HG02623 (cell line): ENCODE measurements at regions not wholly inside any gene's neighbourhood (a gene's known extent, or its start where the extent isn't known, plus 50 kb on each side); places are given as distances from the start of the nearest gene placed in this dataset.

Source experiments
- ATAC-seq: cut with Tn5 transposase; IDR thresholded peaks from one replicate; pipeline ENCODE4 v1.9.1; 2021; ENCODE audit warnings: moderate library complexity; ENCODE audit not compliant: unreplicated experiment

DNA sequence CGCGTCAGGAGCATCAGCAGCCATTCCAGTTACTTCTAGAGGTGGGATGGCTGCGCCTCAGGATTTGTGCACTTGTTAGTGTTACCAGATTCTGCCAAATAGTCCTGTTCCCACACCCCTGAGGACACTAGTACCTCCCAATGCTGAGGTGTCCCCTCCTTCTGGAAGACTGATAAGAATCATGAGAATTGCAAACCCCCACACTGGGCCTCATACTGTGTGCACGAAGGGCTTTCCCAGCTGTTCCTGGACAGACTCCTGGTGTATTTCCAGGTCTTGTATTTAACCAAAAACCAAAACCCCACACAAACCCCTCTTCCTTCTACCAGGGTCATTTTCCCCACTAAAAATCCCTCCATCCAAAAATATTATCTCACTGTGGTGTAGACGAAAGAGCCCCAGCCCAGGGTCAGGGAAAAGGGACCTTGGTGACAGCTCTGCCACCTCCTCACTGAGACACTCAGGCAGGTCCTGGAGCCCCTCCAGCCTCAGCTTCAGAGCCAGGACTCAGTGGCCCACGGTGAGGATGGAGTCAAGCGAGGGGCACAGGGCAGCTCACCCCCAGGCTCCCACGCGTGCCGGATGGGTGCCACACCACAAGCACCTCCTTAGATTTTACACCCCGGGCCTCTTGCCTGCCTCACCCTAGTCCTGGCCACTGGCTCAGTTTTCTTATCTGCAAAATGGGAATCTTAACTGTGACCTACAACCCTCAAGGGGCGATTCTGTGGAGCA lies 131.4 kb upstream of the RUNX3 start:
- no peak for ATAC-seq

DNA sequence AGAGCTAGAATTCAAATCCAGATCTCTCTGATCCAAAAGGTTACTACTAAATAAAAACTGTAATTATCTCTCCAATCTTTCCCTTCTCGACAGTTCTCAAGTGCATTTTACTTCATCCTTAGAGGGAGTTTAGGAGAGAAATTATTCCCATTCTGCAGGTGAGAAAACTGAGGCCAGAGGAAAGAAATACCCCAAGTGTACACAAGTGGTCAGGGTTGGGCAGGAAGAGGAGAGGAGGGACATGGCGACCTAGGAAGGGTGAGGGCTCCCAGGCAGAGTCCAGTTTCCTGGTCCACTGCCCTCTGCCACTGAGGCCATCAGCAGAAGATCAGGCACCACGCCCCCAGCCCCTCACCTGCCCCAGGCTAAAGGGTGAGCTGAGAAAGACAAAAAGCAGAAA lies 127.1 kb upstream of the RUNX3 start:
- ATAC-seq, result no peak

DNA sequence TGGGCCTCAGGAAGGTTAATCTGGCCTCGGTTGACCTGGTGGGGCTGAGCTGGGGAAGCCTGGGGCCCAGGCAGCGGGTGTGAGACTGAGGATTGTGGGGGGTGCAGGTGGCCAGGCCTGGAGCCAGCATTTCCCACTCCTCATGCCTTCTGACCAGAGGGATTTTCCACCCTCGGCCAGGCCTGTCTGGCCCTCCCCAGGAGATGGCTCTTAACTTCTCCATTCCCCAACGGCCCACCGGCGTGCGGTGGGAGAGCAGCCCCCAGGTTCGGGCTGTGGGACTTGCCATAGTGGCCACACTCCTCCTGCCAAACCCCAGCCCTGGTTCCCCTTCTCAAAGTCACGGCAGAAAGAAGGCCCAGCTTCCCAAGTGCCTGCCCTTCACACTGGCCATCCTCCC lies 126.5 kb upstream of the RUNX3 start:
- ATAC-seq, result no peak

DNA sequence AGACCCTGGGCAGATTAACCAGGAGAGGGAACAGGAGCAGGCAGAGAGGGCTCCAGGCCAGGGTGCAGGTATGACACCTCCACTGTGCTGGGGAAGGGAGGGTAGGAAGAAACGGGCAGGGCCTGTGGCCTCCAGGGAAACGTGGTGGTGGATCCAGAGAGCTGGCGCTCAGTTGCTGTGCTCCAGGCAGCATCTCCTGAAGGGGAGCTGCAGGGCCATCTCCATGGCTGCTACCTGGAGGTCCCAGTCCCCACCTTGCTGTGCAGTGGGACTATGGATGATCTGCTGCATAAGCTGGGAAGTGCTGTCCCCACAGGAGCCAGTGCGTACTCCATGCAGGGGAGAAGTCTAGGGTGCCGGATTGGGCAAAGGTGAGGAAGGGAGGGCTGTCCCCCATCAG lies 125.9 kb upstream of the RUNX3 start:
- ATAC-seq, result no peak

DNA sequence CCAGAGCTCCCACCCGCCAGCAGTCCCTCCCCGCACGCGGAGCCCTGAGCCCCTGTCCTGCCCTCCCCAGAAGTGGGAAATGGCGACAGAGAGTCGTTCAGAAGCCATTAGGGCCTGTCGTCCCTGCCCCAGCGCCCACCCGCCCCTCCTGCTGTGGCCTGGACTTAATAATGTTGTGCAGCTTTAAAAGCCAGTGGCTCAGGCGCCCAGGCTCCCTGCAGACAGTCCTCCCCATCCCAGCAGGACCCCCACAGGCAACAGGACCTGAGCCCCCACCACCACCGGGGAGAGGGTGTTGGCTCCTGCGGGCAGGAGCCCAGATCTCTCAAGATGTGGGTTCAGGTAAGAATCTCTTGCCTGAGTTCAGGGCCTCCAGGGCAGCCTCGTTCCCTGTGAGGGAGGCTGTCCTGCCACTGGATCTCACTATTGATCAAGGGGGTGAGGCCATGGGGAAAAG lies 125.3 kb upstream of the RUNX3 start:
- no peak for ATAC-seq

DNA sequence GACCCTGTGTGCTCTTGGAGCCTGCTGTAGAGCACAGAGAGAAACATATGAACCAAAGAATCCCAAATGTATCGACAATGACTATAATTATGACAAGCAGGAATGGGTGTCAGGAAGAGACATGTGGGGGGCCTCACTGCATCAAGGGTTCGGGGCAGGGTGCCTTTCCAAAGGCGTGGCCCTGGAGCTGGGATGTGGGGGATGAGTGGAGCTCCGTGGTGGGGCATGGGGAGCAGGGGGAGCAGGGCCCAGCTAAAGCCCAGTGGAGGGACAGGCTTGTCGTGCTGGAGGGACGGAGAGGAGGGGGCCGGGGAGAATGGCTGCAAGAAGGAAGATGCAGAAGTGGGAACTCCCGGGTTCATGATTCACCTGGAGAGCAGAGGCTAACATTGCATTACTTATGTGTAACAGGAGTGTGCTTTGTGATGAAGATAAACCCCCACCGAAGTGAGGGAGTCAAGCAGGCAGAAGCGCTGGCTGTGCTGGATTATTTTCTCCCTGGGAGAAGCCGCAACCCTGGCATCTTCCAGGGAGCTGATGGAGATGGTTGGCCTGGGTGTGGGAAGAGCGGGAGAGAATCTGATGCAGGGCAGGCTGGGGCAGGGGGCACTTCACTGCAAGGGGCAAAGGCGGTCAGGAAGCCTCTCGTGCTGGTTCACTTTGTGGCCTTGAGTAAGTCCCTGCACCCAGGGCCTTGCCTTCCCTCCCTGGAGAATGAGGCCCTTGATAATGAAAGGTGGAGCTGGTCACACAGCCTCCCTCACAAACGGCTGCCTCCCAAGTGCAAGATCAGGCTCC lies 124.6 kb upstream of the RUNX3 start:
- ATAC-seq, result no peak

DNA sequence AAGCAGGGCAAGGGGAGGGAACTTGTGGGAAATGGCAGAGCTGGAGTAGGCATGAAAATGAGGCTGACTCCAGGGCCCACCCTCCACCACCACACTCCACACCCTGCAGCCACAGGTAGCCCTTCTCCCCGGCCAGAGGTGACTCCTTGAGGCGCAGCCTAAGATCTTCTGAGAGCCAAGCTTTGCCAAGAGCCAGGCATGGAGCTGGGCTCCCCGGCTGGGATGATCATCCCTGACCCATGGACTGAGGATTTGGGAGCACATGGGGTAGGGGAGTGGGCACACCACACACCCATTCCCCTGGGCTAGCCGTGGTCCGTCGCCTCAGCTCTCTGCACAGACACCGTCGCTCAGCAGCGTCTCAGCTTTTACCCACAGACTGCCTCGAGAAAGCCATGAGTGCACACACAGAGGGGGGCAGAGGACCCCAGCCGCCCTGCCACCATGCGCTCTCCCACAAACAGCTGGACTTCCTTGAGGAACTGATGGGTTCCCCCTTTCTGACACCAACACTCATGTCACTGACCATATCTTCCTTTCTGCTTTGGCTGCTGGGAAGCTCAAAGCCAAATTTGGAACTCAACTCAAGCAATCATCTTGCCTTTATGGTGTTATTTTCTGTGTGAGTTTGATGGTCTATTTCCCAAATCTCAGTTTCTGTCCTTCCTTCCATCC lies 123.6 kb upstream of the RUNX3 start:
- ATAC-seq, result no peak

DNA sequence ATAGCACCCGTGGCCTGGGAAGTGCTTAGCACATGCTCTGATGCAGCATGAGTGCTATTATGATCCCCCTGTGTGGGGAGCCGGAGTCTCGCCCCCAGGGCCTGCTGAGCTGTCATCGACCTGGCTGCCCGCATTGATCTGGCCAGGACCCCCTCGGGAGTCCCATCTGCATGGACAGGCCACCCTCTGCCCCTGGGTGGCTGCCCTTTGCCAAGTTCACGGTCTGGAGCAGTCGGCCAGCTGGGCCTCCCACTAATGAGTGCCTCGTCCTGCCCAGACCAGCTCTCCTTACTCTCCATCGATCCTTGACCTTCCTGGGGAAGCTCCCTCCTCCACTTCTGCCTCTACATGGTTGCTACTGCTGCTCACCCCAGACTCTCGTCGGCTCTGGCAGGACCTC lies 121.8 kb upstream of the RUNX3 start:
- ATAC-seq, result no peak

DNA sequence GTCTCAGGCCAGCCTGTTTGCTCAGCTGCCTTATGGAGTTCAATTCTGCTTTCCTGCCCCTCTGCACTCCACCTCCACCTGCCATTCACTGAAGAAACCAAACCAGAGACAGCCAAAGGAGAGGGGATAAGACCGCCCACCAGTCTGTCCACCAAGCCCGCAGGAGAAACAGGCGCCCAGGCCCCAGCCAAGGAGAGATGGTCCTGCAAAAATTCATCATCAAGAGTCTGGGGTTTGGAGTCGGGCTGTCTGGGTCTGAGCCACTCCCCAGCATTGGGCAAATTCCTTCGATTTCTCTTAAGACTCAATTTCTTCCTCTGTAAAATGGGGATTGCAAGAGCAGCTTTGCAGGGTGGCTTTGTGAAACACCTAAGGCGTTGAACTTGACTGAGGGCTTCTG lies 121.4 kb upstream of the RUNX3 start:
- ATAC-seq, result no peak

DNA sequence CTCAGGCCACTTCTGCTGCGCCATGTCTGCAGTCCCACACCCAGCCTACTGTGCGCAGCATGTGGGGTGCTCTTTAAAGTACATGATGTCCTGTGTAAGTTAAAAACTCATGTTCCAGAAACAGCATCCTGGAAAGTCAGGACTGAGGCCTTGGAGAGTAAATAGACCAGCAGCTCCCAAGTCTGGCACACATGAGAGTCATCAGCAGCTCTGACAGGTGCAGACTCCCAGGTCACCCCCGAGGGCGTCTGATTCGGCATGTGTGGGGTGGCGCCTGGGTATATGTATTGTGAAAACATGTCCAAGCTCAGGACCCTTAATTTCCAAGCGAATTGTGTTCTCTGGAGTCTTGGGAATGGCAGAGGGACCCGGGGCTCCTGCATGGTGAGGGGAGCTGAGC lies 120.1 kb upstream of the RUNX3 start:
- no peak for ATAC-seq

DNA sequence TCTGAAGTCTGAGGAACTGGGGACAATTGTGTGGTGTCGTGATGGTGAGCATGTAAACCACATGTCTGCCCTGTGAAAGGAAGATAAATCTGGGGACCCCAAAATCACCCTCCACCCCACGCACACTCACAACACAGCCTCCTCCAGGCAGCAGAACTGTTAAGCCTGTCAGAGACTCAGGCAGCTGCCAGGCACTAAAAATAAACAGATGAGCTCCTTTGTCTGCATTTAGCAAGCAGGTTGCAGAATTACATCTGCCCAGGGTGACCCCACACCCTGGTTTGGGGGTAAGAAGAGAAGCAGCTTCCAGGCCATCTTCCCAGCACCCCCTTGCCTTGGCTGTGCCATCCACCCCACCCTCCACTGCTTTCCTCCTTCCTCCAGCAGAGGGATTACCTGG lies 119.1 kb upstream of the RUNX3 start:
- ATAC-seq, result no peak

DNA sequence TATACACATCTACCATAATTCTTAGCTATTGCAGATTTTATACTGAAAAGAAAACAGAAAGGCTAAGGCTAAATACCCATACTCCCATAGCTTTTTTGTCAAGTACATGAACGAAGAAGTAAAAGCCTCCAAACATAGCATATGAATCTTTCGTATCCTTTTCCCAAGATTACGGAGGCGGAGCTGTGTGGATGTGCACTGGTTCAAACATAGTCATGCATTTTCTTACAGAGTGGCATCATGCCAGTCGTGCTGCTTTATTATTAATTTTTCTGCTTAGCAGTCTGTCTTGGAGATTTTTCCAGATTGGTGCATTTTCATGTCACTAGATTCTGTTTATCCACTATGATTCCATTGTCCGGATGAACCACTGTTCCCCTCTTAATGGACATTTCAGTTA lies 118.7 kb upstream of the RUNX3 start:
- ATAC-seq, result no peak

DNA sequence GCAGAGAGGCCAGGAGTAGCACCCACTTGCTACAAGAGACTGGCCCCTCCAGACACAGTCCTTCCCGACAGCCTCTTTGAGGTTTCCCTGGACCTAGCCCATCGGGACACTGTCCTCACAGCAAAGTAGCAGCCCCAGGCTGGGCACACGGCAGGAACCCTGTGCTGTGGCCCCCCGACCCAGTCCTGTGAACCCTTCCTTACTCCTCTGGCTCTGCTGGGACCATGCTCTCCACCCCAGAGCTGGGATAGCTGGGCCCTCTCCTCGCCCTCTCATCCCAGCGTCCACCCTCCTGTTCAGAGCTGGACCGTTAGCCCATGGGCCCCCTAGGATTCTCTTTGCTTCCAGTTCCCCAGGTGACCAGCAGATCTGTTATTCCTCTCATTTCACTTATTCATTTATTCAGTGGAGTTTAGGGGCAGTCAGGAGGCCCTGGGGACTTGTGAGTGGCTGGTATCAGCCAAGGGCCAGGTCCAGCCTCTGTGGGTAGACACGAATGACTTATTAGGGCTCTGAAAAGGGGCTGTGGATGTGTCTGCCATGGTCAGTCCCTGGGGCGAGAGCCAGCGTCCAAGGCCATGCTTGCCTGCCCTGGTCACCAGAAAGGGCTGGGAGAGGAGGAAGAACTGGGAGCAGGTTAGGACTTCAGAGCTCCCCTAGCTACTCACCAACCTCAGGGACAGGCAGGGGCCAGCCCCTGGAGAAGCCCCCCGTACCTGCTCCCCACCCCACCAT lies 117.6 kb upstream of the RUNX3 start:
- ATAC-seq, result no peak

DNA sequence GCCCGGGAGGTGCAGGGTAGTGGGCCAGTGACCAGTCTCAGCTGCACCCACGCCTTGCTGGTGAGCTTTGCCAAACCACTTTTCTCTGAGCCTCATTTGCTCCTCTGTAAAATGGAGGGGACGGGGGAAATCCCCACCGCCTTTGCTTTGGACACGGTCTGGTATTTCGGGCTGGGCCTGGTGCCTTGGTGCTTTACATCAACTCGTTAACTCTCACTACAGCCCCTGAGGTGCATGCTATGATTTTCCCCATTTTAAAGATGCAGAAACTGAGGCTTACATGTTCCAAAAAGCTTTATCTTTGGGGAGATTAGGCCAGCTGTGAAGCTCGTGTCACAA lies 116.1 kb upstream of the RUNX3 start:
- no peak for ATAC-seq

DNA sequence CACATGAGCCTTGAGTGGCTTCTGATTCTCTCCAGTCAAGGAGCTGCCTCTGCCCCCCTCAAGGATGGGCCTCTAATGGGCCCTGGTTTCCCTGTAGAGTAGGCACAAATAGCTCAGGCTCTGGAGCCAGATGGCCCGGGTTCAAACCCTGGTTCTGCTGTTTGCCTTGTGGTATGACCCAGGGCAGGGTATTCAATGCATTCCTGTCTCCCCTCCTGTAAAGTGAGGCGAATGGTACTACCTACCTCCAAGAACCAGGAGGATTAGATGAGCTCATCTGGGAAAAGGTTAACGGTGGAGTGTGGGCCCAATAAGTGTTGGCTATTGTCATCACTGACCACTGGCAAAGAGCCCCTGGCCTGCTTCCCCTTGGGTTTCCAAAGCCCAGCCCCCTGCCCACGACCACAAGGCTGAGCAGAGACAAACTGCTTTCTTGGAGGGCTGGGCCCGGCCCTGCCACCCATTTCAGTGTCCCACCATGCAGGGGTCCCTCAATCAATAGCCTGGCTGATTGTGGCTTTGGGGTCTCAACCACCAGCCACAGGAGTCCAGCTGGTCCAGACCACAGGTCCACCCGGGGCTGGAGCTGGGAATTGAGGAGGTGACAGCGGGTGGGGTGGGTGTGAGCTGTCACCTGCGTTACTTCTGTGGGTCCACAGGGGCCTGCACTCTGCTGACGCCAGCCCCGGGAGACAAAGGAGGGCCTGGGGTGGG lies 115.6 kb upstream of the RUNX3 start:
- ATAC-seq, result no peak

DNA sequence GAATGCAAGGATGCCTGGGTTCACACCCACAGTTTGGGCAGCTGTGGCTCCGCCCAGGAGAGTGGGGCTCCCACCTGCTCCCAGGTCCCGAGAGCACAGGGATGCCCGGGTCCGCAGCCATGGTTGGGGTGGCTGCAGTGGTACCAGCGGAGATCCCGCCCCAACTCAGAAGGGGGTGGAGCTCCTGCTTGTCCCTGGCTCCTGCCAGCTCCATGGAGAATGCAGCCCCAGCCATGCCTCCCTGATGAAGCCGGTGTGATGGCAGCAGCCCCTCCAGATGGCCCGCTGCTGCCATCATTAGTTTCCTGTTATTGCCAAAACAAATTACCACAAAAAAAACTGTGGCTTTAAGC lies 113.1 kb upstream of the RUNX3 start:
- ATAC-seq, result no peak

DNA sequence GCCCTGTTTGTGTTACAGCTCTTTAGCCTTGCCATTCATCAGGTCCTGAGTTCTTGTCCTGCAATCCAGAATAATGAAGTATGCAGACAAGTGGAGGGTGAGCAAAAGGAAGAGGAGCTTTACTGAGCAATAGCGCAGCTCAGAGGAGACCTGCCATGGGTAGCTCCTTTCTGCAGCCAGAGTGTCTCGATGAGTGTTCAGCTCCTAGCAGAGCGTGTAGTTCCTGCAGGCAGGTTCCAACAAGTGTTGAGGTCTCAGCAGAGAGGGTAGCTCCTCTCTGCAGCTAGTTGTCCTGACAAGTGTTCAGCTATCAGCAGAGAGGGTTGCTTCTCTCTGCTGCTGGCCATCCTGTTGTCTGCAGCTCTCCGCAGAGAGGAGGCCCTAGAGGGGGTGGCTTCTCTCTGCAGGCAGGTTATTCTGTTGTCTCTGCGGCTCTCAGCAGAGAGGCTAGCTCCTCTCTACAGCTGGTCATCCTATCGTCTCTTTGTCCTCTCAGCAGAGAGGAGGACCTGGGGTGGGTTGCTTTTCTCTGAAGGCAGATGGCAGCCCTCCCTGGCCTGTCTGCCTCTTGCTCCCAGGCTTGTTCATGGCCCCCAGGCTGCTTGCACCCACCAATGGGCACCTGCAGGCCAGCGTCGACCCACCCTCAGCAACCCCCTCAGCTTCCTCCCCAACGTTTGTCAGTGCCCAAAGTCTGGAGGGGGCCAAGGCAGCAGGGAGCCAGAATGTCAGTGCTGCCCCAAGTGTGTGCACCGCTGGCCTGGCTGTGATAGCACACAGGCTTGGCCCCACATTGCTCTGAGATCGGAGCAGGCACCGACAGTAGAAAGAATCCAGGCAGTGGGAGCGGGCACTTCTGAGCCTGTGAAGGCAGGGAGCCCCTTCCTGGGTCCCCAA lies 112.5 kb upstream of the RUNX3 start:
- no peak for ATAC-seq

DNA sequence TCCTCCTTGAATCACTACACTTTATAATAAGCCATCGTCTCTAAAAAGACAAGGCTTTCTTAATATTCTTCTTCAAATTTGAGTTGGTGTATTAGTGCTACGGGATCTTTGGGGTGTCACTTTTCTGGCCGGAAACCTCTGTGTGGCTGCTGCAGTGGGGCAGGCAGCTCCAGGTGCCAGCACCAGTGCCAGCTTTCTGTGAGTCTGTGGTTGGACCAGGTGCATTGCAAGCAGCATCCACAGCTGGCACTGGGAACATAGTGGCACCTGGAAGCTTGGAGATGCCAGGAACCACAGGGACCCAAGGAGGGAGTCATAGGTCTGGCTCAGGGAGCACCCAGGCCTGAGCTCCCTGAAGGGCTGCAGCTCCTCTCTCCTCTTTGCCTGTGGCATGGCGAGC lies 111.8 kb upstream of the RUNX3 start:
- ATAC-seq, result no peak

DNA sequence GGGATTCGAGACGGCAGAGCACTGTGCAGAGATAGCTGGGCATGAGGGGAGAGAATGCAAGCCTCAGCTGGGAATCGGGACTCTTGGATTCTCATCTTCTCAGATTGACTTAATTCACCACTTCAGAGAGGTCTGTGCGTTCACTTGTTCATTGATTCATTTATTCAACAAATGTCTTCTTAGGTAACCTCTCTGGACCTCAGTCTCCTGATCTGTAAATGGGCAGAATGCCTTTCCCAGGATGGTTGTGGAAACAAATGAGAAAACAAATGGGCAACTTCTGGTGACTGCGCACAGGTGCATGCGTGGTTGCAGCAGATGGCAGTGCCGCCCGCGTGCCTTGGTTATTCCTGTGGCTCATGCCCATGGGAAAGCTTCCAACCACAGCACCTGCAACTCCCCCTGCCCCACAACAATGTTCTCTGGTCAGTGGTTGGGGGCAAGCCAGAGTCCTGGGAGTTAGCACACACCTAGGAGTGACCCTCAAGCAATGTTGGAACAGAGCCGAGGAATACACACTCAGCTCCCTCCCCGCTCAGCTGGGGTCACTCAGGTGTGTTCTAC lies 110.1 kb upstream of the RUNX3 start:
- no peak for ATAC-seq

DNA sequence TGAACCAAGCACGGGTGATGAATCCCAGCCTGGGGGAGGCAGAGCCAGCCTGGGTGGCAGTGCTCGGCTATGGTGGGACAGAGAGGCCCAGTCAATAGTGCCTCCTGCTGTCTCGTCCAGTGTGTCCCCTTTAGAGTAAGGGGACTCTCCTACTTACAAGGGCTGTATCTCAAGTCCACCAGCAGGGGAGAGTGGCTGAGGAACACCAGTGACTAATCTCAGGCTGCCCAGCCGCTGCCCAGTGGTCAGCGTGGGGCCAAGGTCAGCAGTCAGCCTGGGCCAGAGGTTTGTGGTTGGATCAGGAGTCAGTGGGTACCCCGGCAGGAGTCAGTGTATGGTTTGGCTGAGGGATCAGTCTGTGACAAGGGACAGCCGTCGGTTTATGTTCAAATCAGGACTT lies 109.2 kb upstream of the RUNX3 start:
- no peak for ATAC-seq
